Type B pancreatic cell (in vitro differentiated cells): ENCODE measurements at regions not wholly inside any gene's neighbourhood (a gene's known extent, or its start where the extent isn't known, plus 50 kb on each side); places are given as distances from the start of the nearest gene placed in this dataset.
"Not testable (repeated sequence)": the region's sequence is repeated elsewhere in the genome, so short reads cannot be mapped to it uniquely, and the experiment has no call there.

ENCODE experiments used
- DNase-seq: peaks from one replicate; pipeline ENCODE4 v3.0.0; 2021; ENCODE audit warnings: mixed read lengths; ENCODE audit not compliant: unreplicated experiment; ENCODE audit errors: extremely low spot score
- H3K27ac Mint-ChIP-seq: 2 replicates; pipeline ENCODE4 v1.8.0; 2021; ENCODE audit warnings: mild to moderate bottlenecking, mixed read lengths
- H3K27me3 Mint-ChIP-seq: 2 replicates; pipeline ENCODE4 v1.8.0; 2021; ENCODE audit warnings: mixed read lengths
- H3K36me3 Mint-ChIP-seq: 2 replicates; pipeline ENCODE4 v1.8.0; 2021; ENCODE audit warnings: mixed read lengths
- H3K4me1 Mint-ChIP-seq: one replicate; pipeline ENCODE4 v1.8.0; 2021; ENCODE audit warnings: mixed read lengths; ENCODE audit not compliant: unreplicated experiment
- H3K4me3 Mint-ChIP-seq: 2 replicates; pipeline ENCODE4 v1.8.0; 2021; ENCODE audit warnings: mild to moderate bottlenecking, mixed read lengths
- H3K9me3 Mint-ChIP-seq: 2 replicates; pipeline ENCODE4 v1.8.0; 2021; ENCODE audit warnings: mixed read lengths
- TF ChIP-seq, protein P1 (sequence below): fragments of 200-600 bp; sonication (generic); conservative IDR thresholded peaks from 2 replicates; pipeline ENCODE4 v1.5.0; 2021; ENCODE audit warnings: antibody characterized with exemption, mild to moderate bottlenecking

DNA sequence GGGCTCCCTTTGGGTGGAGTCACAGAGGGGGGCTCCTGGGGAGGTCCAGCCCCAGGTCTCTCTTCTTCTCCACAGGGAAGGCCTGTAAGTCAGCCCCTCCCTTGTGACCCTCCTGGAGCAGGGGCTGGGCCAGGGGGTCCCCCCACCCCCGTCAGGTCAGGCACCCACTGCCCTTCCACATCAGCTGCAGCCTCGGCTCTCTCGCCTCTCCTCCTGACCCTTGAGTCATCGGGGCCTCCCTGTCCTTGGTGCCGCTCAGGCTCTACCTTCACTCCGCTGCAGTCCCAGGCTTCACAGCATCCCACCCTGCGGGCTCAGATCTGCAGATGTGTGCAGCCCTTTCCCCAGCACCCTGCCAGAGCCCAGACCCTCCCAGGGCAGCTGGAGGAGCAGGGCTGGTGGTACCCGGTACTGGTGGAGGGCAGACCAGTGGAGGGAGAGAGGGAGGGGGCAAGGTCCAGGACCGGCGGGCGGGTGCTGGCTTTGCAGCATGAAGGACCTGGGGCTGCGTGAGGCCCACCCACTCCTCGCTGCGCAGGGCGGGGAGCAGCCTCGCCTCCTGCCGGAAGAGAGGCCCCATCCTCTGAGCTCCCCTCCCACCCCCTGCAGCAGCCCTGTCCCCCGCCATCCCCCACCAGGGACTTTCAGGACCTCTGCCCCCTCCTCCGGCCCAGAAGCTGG is 117.1 kb downstream of the FAM53A start:
- peaks cover 4% of the 10 kb centered on the region for H3K4me1 Mint-ChIP-seq
- H3K36me3 Mint-ChIP-seq = no peaks in the 10 kb centered on the region
- H3K4me3 Mint-ChIP-seq = no peak overlapping the region
- peaks cover 13% of the 10 kb centered on the region for H3K27me3 Mint-ChIP-seq
- H3K9me3 Mint-ChIP-seq = no peaks in the 10 kb centered on the region
- H3K27ac Mint-ChIP-seq = no peak overlapping the region
- TF ChIP-seq, protein P1, sequence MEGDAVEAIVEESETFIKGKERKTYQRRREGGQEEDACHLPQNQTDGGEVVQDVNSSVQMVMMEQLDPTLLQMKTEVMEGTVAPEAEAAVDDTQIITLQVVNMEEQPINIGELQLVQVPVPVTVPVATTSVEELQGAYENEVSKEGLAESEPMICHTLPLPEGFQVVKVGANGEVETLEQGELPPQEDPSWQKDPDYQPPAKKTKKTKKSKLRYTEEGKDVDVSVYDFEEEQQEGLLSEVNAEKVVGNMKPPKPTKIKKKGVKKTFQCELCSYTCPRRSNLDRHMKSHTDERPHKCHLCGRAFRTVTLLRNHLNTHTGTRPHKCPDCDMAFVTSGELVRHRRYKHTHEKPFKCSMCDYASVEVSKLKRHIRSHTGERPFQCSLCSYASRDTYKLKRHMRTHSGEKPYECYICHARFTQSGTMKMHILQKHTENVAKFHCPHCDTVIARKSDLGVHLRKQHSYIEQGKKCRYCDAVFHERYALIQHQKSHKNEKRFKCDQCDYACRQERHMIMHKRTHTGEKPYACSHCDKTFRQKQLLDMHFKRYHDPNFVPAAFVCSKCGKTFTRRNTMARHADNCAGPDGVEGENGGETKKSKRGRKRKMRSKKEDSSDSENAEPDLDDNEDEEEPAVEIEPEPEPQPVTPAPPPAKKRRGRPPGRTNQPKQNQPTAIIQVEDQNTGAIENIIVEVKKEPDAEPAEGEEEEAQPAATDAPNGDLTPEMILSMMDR = no peak
- DNase-seq = no peak

DNA sequence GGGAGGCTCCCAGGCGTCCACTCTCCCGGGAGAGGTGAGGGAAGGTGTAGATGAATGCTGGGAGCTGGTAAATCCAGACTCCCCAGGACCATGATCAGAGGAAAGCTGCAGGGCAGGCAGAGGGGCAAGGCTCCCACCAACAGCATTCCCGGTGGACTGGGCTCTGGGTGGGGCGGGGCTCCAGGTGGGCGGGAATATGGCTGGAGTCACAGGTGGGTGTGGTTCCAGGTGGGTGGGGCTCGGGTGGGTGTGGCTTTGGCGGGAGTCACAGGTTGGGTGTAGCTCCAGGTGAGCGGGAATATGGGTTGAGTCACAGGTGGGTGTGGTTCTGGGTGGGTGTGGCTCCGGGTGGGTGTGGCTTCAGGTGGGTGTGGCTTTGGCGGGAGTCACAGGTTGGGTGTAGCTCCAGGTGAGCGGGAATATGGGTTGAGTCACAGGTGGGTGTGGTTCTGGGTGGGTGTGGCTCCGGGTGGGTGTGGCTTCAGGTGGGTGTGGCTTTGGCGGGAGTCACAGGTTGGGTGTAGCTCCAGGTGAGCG is 117.7 kb downstream of the FAM53A start:
- H3K9me3 Mint-ChIP-seq, H3K4me3 Mint-ChIP-seq, H3K27ac Mint-ChIP-seq, H3K4me1 Mint-ChIP-seq, DNase-seq, H3K36me3 Mint-ChIP-seq: not testable (repeated sequence)
- H3K27me3 Mint-ChIP-seq = peaks cover 12% of the 10 kb centered on the region

DNA sequence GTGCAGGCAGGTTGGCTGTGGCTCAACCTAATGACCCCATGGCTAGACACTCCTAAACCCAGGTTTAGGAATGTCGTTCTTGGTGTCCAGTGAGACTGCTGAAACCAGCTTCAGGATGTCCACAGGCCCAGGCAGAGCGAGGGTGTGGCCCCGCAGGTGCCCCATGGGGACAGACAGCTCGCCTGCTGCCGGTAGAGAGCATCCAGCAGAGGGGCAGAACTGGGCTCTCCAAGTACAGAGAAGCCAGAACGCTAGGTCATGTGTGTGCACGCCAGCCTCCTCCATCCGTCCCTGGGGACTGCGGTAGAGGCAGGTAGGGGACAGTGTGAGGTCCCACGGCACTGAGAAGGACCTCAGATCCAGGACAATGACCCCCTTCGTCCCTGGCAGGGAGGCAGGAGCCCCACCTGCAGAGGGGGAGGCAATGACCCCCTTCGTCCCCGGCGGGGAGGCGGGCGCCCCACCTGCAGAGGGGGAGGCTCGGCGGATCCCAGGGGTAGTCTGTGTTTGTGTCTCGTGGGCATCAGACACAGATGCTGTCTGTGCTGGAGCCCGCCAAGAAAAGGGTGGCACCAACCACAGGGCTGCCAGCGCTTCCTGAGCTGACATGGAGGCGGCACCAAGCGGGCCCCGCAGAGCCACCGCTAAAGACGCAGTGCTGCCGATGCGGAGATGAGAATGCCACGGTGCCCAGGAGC is 118.4 kb downstream of the FAM53A start:
- Mint-ChIP-seq H3K4me3 (no peak overlapping the region), H3K4me1 (peaks cover 4% of the 10 kb centered on the region), H3K27me3 (peaks cover 18% of the 10 kb centered on the region), H3K27ac (no peak overlapping the region), H3K9me3 (no peaks in the 10 kb centered on the region), H3K36me3 (no peaks in the 10 kb centered on the region)
- no peak for DNase-seq
- TF ChIP-seq, protein P1 = no peak

DNA sequence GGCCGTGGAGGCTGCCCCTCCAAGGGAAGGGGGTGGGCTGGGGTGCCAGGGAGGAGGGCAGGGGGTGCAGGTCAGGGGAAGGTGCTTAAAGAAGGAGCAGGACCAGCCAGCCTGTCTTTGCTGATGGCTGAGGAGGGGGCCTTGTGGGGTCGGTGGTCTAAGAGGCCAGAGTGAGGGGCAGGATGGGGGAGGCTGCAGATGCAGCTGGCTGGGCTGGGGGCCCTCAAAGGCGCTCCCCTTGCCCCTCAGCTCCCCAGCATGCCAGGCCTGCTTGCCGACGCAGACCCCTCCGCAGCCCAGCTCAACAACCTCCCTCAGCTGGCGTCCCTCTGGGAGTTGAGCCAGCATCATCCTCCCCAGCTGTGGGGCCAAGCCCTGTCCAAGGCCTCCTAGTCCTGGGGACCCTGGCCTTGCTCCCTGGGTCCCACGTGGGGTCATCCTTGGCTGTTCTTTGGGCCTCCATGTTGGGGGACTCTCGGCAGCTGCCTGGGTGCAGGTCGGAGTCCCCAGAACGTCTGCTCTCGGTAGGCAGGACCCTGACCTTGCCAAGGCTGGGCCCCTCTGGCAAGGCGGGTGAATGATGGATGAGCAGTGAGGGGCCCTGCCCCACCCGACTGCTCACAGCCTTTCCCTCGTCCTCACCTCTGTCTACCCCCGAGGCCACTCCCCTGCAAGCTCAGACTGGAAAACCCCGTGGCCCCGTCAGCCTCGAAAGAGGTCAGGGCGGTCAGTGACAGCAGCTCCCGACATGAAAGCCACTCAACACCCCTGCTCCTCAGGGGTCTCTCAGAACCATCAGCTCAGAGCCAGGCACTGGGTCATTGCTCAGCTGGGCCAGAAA is 119.4 kb downstream of the FAM53A start:
- H3K9me3 Mint-ChIP-seq = no peaks in the 10 kb centered on the region
- DNase-seq = no peak
- H3K27ac Mint-ChIP-seq = no peak overlapping the region
- H3K4me1 Mint-ChIP-seq = peaks cover 4% of the 10 kb centered on the region
- no peak overlapping the region for H3K4me3 Mint-ChIP-seq
- no peaks in the 10 kb centered on the region for H3K36me3 Mint-ChIP-seq
- TF ChIP-seq, protein P1 = no peak
- H3K27me3 Mint-ChIP-seq = peaks cover 26% of the 10 kb centered on the region

DNA sequence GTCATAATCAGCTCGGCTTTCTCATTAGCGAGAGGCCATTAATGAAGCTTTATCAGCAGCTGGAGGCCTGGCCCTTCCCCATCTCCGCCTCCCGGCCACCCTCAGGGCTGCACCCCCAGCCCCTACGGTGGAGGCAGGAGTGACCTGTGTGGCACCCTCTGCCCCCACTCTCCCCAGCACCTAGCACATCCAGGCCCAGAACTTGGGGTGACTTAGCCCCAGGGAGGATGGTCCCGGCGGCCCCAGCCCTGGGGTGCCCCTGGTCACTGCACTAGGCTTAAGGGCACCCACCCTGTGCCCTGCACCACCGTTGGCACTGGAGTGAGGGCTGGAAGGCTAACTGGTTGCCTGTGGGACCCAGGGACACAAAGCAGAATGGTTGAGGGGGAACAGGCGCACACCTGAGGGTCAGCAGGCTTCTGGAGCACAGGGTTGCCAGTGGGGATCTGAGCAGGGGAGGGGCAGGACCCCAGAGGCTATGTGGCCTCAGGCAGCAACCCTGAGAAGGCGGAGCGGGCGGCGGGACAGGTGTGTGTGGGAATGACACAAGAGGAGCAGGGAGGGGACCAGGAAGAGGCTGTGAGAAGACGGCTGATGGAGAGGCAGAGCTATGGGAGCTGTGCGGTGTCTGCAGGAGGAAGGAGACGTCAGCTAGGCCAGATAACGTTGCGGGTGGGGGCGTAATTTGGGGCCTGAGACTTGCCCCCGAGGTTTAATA is 120.2 kb downstream of the FAM53A start:
- no peak overlapping the region for H3K27ac Mint-ChIP-seq
- no peaks in the 10 kb centered on the region for H3K36me3 Mint-ChIP-seq
- DNase-seq = no peak
- peaks cover 31% of the 10 kb centered on the region for H3K27me3 Mint-ChIP-seq
- no peaks in the 10 kb centered on the region for H3K9me3 Mint-ChIP-seq
- H3K4me3 Mint-ChIP-seq = no peak overlapping the region
- H3K4me1 Mint-ChIP-seq = peaks cover 4% of the 10 kb centered on the region
- TF ChIP-seq, protein P1 = no peak
